Body of pancreas (tissue), 4 donors: ENCODE measurements at regions not wholly inside any gene's neighbourhood (a gene's known extent, or its start where the extent isn't known, plus 50 kb on each side); places are given as distances from the start of the nearest gene placed in this dataset.
A peak's percentile ranks its signal among the peaks of the same experiment; 100 is the strongest.

Source experiments
- ATAC-seq: fragments of 150-250 bp; one replicate; pipeline ENCODE4 v1.9.1; 2016
- DNase-seq, 4 donors: peaks; one replicate each; pipeline ENCODE4 v3.0.0-alpha.2; 2019
- H3K27ac ChIP-seq, 4 donors: fragments of 200-600 bp; sonication (generic); 1 replicate in 3 of 4; 2 replicates in 1 of 4; pipeline versions ENCODE4 v1.5.1 to v1.6.1; 2016 to 2019; ENCODE audit warnings: mild to moderate bottlenecking in 1 of 4, mixed read lengths in 1 of 4, moderate library complexity in 1 of 4
- H3K27me3 ChIP-seq, 2 donors: fragments of 200-600 bp; sonication (generic); one replicate each; pipeline ENCODE4 v1.6.0; 2016; ENCODE audit warnings: mild to moderate bottlenecking in 1 of 2
- H3K36me3 ChIP-seq, 2 donors: fragments of 200-600 bp; sonication (generic); replicated peaks in 1 of 2; 2 replicates each; pipeline ENCODE4 v1.5.1; 2016; ENCODE audit warnings: low read depth in 2 of 2; ENCODE audit not compliant: insufficient read depth in 1 of 2
- H3K4me1 ChIP-seq: fragments of 200-600 bp; sonication (generic); one replicate; pipeline ENCODE4 v1.6.0; 2016
- H3K4me3 ChIP-seq, 2 donors: fragments of 200-600 bp; sonication (generic); 1 replicate in 1 of 2; 2 replicates in 1 of 2; pipeline ENCODE4 v1.5.1; 2016 to 2019
- H3K9me3 ChIP-seq, 3 donors: fragments of 200-600 bp; sonication (generic); 1 replicate in 2 of 3; 2 replicates in 1 of 3; pipeline ENCODE4 v1.5.1; 2016
- CTCF ChIP-seq, 7 experiments: fragments of 450-650 bp in 4 of 7; fragments of 200-600 bp in 3 of 7; sonication (generic) in 3 of 7; IDR thresholded peaks; one replicate each; pipeline ENCODE4 v1.5.1; 2016 to 2019; ENCODE audit warnings: antibody characterized with exemption in 7 of 7
- POLR2A ChIP-seq, 3 donors: fragments of 450-650 bp; IDR thresholded peaks; one replicate each; pipeline ENCODE4 v1.6.1; 2016; ENCODE audit warnings: antibody characterized with exemption in 3 of 3, mild to moderate bottlenecking in 2 of 3
- WGBS, 2 donors: methylation state at CpG; one replicate each; pipeline ENCODE4 v1.1.5; 2017; 5-methylcytosine and 5-hydroxymethylcytosine counted together
- intact Hi-C: fragments of 100-400 bp; cut with DNase I; formaldehyde crosslinking; loops from one replicate; pipeline ENCODE4 v1.15.1; 2023

DNA sequence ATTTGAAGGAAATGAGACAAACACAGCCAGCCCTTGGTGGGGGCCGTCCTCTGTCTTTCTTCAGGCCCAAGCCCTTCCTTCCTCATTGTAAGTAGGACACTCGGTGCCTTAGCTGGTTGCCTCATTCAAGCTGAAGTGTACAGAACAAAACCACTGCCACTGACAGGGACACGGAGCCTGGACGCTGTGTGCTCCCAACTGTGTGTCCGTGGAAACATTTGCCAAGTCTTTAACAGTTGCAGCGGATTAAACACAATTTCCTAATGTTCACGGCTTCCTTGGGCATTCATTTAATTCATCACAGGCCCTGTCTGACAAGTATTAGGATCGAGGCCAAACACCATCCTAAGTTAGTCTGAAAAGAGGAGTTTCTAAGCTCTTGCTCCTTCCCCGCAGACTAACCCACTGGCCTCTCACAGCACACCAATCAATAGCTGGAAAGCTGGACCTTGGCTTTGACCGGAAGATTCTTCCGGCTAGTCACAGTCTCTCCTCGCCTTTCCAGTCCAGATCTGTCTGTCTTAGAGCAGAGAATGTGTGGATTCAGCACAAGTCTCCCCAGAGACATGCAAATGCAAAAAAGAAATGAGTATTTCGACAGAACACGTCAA is 68.7 kb upstream of the ACSL3 start:
- H3K27ac ChIP-seq, result peak overlapping the region in 2 of 4 donors; percentile 36 to 63
- intact Hi-C loops, result no loop called here
- no peaks in the 10 kb centered on the region for H3K36me3 ChIP-seq
- H3K27me3 ChIP-seq, result no peaks in the 10 kb centered on the region
- H3K9me3 ChIP-seq, result no peaks in the 10 kb centered on the region
- TF ChIP-seq CTCF (IDR thresholded peaks at IDR 0.05), result no peak
- TF ChIP-seq POLR2A (IDR thresholded peaks at IDR 0.05), result peak in 1 of 3 donors; percentile 23
- H3K4me1 ChIP-seq, result peaks cover 30% of the 10 kb centered on the region
- 53 to 73% methylated on average over 14 of the region's 14 CpGs for WGBS, 2 donors
- H3K4me3 ChIP-seq, result no peak overlapping the region
- peak in 3 of 4 donors; percentile 30 to 73 (median 35) for DNase-seq
- peak; percentile 40 for ATAC-seq

DNA sequence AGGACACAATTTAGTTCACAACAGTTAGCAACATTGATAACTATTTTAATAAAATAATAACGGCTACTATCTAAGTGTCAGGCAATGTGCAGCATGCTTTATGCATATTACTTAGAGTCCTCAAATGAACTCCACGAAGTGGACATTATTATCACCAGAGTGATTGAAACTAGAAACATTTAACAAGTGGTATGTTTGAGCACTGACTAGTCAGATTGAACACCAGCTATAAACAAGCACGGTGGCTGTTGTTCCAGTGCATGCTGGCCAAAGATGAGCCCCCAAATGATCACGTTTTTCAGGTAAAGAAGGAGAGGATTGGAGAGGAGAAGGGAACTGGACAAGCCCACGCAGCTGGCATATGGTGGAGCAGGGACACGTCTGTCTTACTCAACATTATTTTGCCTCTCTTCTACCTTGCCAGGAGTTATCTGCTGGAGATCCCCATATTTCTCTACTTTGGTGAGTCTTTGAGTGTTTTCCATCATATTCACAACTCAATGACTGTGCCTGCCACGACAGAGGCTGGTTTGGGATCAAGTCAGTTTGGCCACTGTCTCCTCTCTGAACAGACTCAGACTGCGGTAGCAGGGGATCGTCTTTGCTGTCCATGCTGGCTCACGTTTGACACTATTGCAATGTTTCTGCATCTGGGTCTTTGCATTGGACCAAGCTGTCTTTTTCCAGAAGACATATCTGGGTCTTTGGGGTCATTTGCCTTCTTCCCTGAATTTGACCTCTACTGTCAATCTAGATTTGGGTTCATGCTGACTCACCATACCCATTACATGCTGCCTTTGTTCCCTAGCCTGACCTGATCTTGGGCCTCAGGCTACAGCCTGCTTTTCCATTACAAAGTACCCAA is 66.0 kb upstream of the ACSL3 start:
- peaks cover 38% of the 10 kb centered on the region for H3K4me1 ChIP-seq
- no peak for DNase-seq
- no peaks in the 10 kb centered on the region for H3K9me3 ChIP-seq
- WGBS, 2 donors, result 68 to 72% methylated on average over 10 of the region's 10 CpGs
- no peak overlapping the region for H3K4me3 ChIP-seq
- intact Hi-C loops, result no loop called here
- no peak for ATAC-seq
- H3K27ac ChIP-seq, result no peak overlapping the region
- no peaks in the 10 kb centered on the region for H3K36me3 ChIP-seq
- TF ChIP-seq CTCF (IDR thresholded peaks at IDR 0.05), result no peak
- H3K27me3 ChIP-seq, result no peaks in the 10 kb centered on the region

GRCh38 chr2:222795450-222796357 is 65.1 kb upstream of the ACSL3 start:
- TF ChIP-seq CTCF (IDR thresholded peaks at IDR 0.05) (no peak), POLR2A (IDR thresholded peaks at IDR 0.05) (no peak)
- no peaks in the 10 kb centered on the region for H3K27me3 ChIP-seq
- no peaks in the 10 kb centered on the region for H3K9me3 ChIP-seq
- H3K4me3 ChIP-seq, result no peak overlapping the region
- DNase-seq (no peak), ATAC-seq (peak; percentile 63)
- intact Hi-C loops, result no loop called here
- H3K27ac ChIP-seq, result peak overlapping the region; percentile 45 to 74 (median 60)
- H3K4me1 ChIP-seq, result peaks cover 38% of the 10 kb centered on the region
- H3K36me3 ChIP-seq, result no peaks in the 10 kb centered on the region
- WGBS, 2 donors, result 63% methylated on average over 6 of the region's 6 CpGs

GRCh38 chr2:222796413-222797103 is 64.3 kb upstream of the ACSL3 start:
- intact Hi-C loops, result no loop called here
- 15 to 25% methylated on average over 4 to 5 of the region's 5 CpGs for WGBS, 2 donors
- H3K4me1 ChIP-seq, result peaks cover 34% of the 10 kb centered on the region
- H3K27me3 ChIP-seq, result no peaks in the 10 kb centered on the region
- H3K36me3 ChIP-seq, result no peaks in the 10 kb centered on the region
- no peaks in the 10 kb centered on the region for H3K9me3 ChIP-seq
- H3K4me3 ChIP-seq, result no peak overlapping the region
- TF ChIP-seq POLR2A (IDR thresholded peaks at IDR 0.05) (no peak), CTCF (IDR thresholded peaks at IDR 0.05) (peak in 1 of 7 experiments; percentile 8)
- ATAC-seq, result peak; percentile 82
- peak; percentile 55 to 80 (median 73) for DNase-seq
- peak overlapping the region; percentile 45 to 74 (median 60) for H3K27ac ChIP-seq
